GM12878 (cell line): ENCODE measurements at regions not wholly inside any gene's neighbourhood (a gene's known extent, or its start where the extent isn't known, plus 50 kb on each side); places are given as distances from the start of the nearest gene placed in this dataset.

Experiments used
- ATAC-seq: fragments of 200-7000 bp; cut with Tn5 transposase; 3 replicates; pipeline ENCODE4 v1.9.1; 2020; ENCODE audit warnings: mild to moderate bottlenecking, moderate library complexity
- BruUV-seq: library from RNA; stranded (reverse); fragments of 400-500 nt; replicated peaks from 2 replicates; lab custom pipeline; 2021; lab: Mats Ljungman, UMichigan
- CTCF ChIA-PET: fragments of 300-600 bp; sonication (Branson Sonifier 250); formaldehyde crosslinking; extraction: SDS; loops from one replicate; lab custom pipeline; 2021; ENCODE audit warnings: inconsistent platforms; lab: Yijun Ruan, JAX
- POLR2A ChIA-PET: fragments of 350-600 bp; formaldehyde crosslinking; extraction: SDS; loops from one replicate; lab custom pipeline; 2021; ENCODE audit warnings: inconsistent platforms; lab: Charles Lee
- RAD21 ChIA-PET: fragments of 300-600 bp; sonication (Branson Sonifier 250); formaldehyde crosslinking; loops from one replicate; lab custom pipeline; 2023; ENCODE audit warnings: antibody characterized with exemption; ENCODE audit not compliant: unreplicated experiment; lab: Charles Lee
- SMC1A ChIA-PET: fragments of 300-600 bp; sonication (Branson Sonifier 250); formaldehyde crosslinking; loops from one replicate; lab custom pipeline; 2023; ENCODE audit not compliant: unreplicated experiment, uncharacterized antibody; lab: Charles Lee
- DNase-seq: peaks from one replicate; pipeline ENCODE4 v3.0.0-alpha.2; 2011; ENCODE audit warnings: low read depth, low spot score
- FAIRE-seq: peaks from 3 replicates; lab custom pipeline; 2011; peaks lifted over from hg19 to GRCh38; lab: Jason Lieb, UNC
- H2AFZ ChIP-seq: 2 replicates; pipeline ENCODE4 v1.6.0; 2011; ENCODE audit warnings: low read depth, low read length, control low read depth; ENCODE audit not compliant: control insufficient read depth
- H3K27ac ChIP-seq: 2 replicates; pipeline ENCODE4 v1.5.1; 2011; ENCODE audit warnings: control low read depth; ENCODE audit not compliant: control insufficient read depth, insufficient read depth
- H3K27me3 ChIP-seq, 2 experiments: replicated peaks in 1 of 2; 2 replicates each; pipeline versions ENCODE4 v1.6.0 to v1.6.1; 2011; ENCODE audit warnings: low read length in 1 of 2; ENCODE audit not compliant: control insufficient read depth in 2 of 2, insufficient read depth in 2 of 2
- H3K36me3 ChIP-seq, 2 experiments: 2 replicates each; pipeline ENCODE4 v1.5.1; 2011; ENCODE audit warnings: low read length in 1 of 2; ENCODE audit not compliant: control insufficient read depth in 2 of 2, insufficient read depth in 2 of 2
- H3K4me1 ChIP-seq: 2 replicates; pipeline ENCODE4 v1.6.1; 2011; ENCODE audit warnings: mild to moderate bottlenecking, low read length, moderate library complexity, mixed read lengths; ENCODE audit not compliant: control insufficient read depth, insufficient read depth
- H3K4me2 ChIP-seq: 2 replicates; pipeline ENCODE4 v1.6.0; 2011; ENCODE audit warnings: control low read depth; ENCODE audit not compliant: control insufficient read depth, insufficient read depth
- H3K4me3 ChIP-seq: fragments of 200-600 bp; sonication (generic); 2 replicates; pipeline ENCODE4 v1.5.1; 2016
- H3K79me2 ChIP-seq: 2 replicates; pipeline ENCODE4 v1.6.0; 2011; ENCODE audit warnings: low read length; ENCODE audit not compliant: control insufficient read depth, insufficient read depth
- H3K9ac ChIP-seq: 2 replicates; pipeline ENCODE4 v1.8.0; 2011; ENCODE audit warnings: low read length, control low read depth, mixed read lengths; ENCODE audit not compliant: control insufficient read depth, insufficient read depth
- H3K9me3 ChIP-seq: replicated peaks from 3 replicates; pipeline ENCODE4 v1.5.1; 2011; ENCODE audit warnings: mild to moderate bottlenecking, low read length; ENCODE audit not compliant: control insufficient read depth, insufficient read depth
- H4K20me1 ChIP-seq: 2 replicates; pipeline ENCODE4 v1.6.0; 2011; ENCODE audit not compliant: control insufficient read depth, insufficient read depth
- EED ChIP-seq: sonication (generic); IDR thresholded peaks from 2 replicates; pipeline ENCODE4 v1.6.1; 2016; ENCODE audit warnings: antibody characterized with exemption, low read depth
- ESRRA ChIP-seq: IDR thresholded peaks from 2 replicates; pipeline ENCODE4 v1.6.1; 2012; ENCODE audit warnings: mild to moderate bottlenecking, low read length, improper control_type of control experiment
- KAT2A ChIP-seq: conservative IDR thresholded peaks from 2 replicates; pipeline ENCODE4 v1.6.1; 2011; ENCODE audit warnings: low read depth, low read length; ENCODE audit not compliant: control insufficient read depth
- MAX ChIP-seq: IDR thresholded peaks from 2 replicates; pipeline ENCODE4 v1.6.1; 2012; ENCODE audit warnings: low read depth, low read length, improper control_type of control experiment
- MTA3 ChIP-seq: IDR thresholded peaks from 2 replicates; pipeline ENCODE4 v1.6.1; 2012; ENCODE audit warnings: low read length, inconsistent platforms, borderline replicate concordance
- MYC ChIP-seq: IDR thresholded peaks from 2 replicates; pipeline ENCODE4 v1.6.1; 2011; ENCODE audit warnings: mild to moderate bottlenecking, low read length, moderate library complexity, inconsistent platforms; ENCODE audit not compliant: insufficient read depth, insufficient replicate concordance, insufficient read length, severe bottlenecking
- NFIC ChIP-seq: IDR thresholded peaks from 2 replicates; pipeline ENCODE4 v1.6.1; 2012; ENCODE audit warnings: low read depth, mild to moderate bottlenecking, inconsistent platforms, low read length, moderate library complexity
- NFYB ChIP-seq: IDR thresholded peaks from 2 replicates; pipeline ENCODE4 v1.6.1; 2011; ENCODE audit warnings: low read depth, mild to moderate bottlenecking, low read length, improper control_type of control experiment, moderate library complexity; ENCODE audit not compliant: insufficient read depth
- PAX8 ChIP-seq: fragments of 450-650 bp; IDR thresholded peaks from 2 replicates; pipeline ENCODE4 v1.6.1; 2017; ENCODE audit warnings: mild to moderate bottlenecking, moderate library complexity
- SIN3A ChIP-seq: IDR thresholded peaks from 2 replicates; pipeline ENCODE4 v1.6.1; 2012; ENCODE audit warnings: low read depth, low read length, improper control_type of control experiment
- SREBF2 ChIP-seq: IDR thresholded peaks from 2 replicates; pipeline ENCODE4 v1.6.1; 2012; ENCODE audit warnings: mild to moderate bottlenecking, low read length
- TCF3 ChIP-seq: IDR thresholded peaks from 2 replicates; pipeline ENCODE4 v1.6.1; 2012; ENCODE audit warnings: low read depth, mild to moderate bottlenecking, low read length, borderline replicate concordance; ENCODE audit not compliant: insufficient read depth
- YY1 ChIP-seq: IDR thresholded peaks from 2 replicates; pipeline ENCODE4 v1.6.1; 2011; ENCODE audit warnings: low read depth, mild to moderate bottlenecking, low read length
- ZNF622 ChIP-seq: fragments of 450-650 bp; IDR thresholded peaks from 2 replicates; pipeline ENCODE4 v1.6.1; 2017; ENCODE audit warnings: mild to moderate bottlenecking, inconsistent platforms
- ZZZ3 ChIP-seq: IDR thresholded peaks from 2 replicates; pipeline ENCODE4 v1.6.1; 2011; ENCODE audit warnings: low read depth; ENCODE audit not compliant: control insufficient read depth, insufficient read length
- WGBS: methylation state at CpG from one replicate; pipeline ENCODE4 v1.1.6; 2016; ENCODE audit warnings: low lambda C conversion rate; ENCODE audit not compliant: insufficient replicate concordance, insufficient coverage; ENCODE audit errors: missing lambda C conversion rate; 5-methylcytosine and 5-hydroxymethylcytosine counted together
- in situ Hi-C: fragments of 300-500 bp; cut with MboI; formaldehyde crosslinking; loops from 9 replicates; pipeline ENCODE4 v1.14.3; 2018; ENCODE audit warnings: mixed read lengths
- intact Hi-C: fragments of 100-400 bp; cut with micrococcal nuclease; formaldehyde crosslinking; loops from one replicate; pipeline ENCODE4 v1.14.2; 2022; ENCODE audit not compliant: unreplicated experiment
- TF ChIP-seq, protein P1 (sequence below): IDR thresholded peaks from 2 replicates; pipeline ENCODE4 v1.6.1; 2011; ENCODE audit warnings: mild to moderate bottlenecking, low read depth, low read length, moderate library complexity; ENCODE audit not compliant: insufficient replicate concordance
- TF ChIP-seq, protein P2 (sequence below): fragments of 450-650 bp; formaldehyde crosslinking; IDR thresholded peaks from 2 replicates; pipeline ENCODE4 v1.5.0; 2022; ENCODE audit warnings: mild to moderate bottlenecking, missing genetic modification characterization

GRCh38 chr12:60159761-60160160 is 563.9 kb downstream of the SLC16A7 start:
- ATAC-seq (no peak), DNase-seq (no peak), FAIRE-seq (no peak)
- BruUV-seq: no TSS peak
- H3K4me2 ChIP-seq: no peak overlapping the region
- no peaks in the 10 kb centered on the region for H3K27me3 ChIP-seq
- H4K20me1 ChIP-seq: no peaks in the 10 kb centered on the region
- no peaks in the 10 kb centered on the region for H3K36me3 ChIP-seq
- TF ChIP-seq KAT2A (no peak), ZNF622 (no peak), MAX (no peak), NFYB (no peak), ZZZ3 (no peak), SREBF2 (no peak), NFIC (no peak), MYC (no peak), SIN3A (no peak), TCF3 (no peak), YY1 (no peak), EED (no peak), PAX8 (no peak), ESRRA (no peak), MTA3 (no peak)
- TF ChIP-seq, protein P1, sequence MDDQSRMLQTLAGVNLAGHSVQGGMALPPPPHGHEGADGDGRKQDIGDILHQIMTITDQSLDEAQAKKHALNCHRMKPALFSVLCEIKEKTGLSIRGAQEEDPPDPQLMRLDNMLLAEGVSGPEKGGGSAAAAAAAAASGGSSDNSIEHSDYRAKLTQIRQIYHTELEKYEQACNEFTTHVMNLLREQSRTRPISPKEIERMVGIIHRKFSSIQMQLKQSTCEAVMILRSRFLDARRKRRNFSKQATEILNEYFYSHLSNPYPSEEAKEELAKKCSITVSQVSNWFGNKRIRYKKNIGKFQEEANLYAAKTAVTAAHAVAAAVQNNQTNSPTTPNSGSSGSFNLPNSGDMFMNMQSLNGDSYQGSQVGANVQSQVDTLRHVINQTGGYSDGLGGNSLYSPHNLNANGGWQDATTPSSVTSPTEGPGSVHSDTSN: no peak
- TF ChIP-seq, protein P2, sequence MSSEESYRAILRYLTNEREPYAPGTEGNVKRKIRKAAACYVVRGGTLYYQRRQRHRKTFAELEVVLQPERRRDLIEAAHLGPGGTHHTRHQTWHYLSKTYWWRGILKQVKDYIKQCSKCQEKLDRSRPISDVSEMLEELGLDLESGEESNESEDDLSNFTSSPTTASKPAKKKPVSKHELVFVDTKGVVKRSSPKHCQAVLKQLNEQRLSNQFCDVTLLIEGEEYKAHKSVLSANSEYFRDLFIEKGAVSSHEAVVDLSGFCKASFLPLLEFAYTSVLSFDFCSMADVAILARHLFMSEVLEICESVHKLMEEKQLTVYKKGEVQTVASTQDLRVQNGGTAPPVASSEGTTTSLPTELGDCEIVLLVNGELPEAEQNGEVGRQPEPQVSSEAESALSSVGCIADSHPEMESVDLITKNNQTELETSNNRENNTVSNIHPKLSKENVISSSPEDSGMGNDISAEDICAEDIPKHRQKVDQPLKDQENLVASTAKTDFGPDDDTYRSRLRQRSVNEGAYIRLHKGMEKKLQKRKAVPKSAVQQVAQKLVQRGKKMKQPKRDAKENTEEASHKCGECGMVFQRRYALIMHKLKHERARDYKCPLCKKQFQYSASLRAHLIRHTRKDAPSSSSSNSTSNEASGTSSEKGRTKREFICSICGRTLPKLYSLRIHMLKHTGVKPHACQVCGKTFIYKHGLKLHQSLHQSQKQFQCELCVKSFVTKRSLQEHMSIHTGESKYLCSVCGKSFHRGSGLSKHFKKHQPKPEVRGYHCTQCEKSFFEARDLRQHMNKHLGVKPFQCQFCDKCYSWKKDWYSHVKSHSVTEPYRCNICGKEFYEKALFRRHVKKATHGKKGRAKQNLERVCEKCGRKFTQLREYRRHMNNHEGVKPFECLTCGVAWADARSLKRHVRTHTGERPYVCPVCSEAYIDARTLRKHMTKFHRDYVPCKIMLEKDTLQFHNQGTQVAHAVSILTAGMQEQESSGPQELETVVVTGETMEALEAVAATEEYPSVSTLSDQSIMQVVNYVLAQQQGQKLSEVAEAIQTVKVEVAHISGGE (CRISPR knock-in tag): no peak
- intact Hi-C loops: no loop called here
- H3K9me3 ChIP-seq: no peaks in the 10 kb centered on the region
- no peak overlapping the region for H2AFZ ChIP-seq
- in situ Hi-C loops: no loop called here
- 0% methylated on average over 1 of the region's 1 CpG for WGBS
- H3K27ac ChIP-seq: no peak overlapping the region
- no peak overlapping the region for H3K9ac ChIP-seq
- POLR2A ChIA-PET: no interaction called here
- no peak overlapping the region for H3K4me3 ChIP-seq
- RAD21 ChIA-PET: no interaction called here
- CTCF ChIA-PET: no interaction called here
- no peaks in the 10 kb centered on the region for H3K4me1 ChIP-seq
- SMC1A ChIA-PET: no interaction called here
- H3K79me2 ChIP-seq: no peaks in the 10 kb centered on the region
